ENCODE measurements at regions not wholly inside any gene's neighbourhood (a gene's known extent, or its start where the extent isn't known, plus 50 kb on each side); places are given as distances from the start of the nearest gene placed in this dataset.
A peak's percentile ranks its signal among the peaks of the same experiment; 100 is the strongest.

DNA sequence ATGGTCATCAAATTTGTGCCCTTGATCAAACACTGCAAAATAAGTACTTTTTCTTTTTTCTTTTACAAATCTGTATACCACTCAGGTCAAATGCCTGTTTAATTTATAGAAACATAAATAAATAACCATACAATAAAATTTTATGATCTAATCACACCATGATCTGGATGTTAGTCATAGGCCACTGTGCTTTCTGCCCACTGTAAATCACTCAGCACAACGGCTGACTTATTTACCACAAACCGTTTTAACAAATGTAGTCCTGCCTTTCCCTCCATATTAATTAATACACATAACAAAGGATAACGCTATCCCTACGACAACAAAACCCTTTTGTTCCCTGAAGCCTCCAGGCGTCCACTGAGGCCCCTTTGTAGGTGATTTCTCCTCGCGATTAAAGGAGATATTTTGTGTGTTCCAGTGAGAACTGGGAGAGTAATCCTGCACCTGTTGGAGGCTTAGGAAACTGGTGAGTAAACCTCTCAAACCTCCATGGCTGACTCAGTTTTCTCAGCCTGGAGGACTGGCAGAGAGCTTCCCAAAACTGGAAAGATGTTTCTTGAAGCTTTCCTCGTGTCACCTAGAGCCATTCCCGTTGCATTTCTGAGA lies 477.1 kb upstream of the SGCG start:
- Histone ChIP-seq H3K27me3 (ENCODE audit: control insufficient read depth, insufficient read depth, low read length) (no peaks in the 10 kb centered on the region), H3K27ac (ENCODE audit: low read length) (no peak overlapping the region), H3K36me3 (ENCODE audit: control insufficient read depth, insufficient read depth, low read length) (no peaks in the 10 kb centered on the region), H3K4me3 (ENCODE audit: low read depth in 2 of 2, low read length in 2 of 2) (no peak overlapping the region), H3K9me3 (ENCODE audit: control insufficient read depth, insufficient read depth, low read depth, low read length) (no peaks in the 10 kb centered on the region), H3K4me1 (ENCODE audit: control insufficient read depth, insufficient read depth, low read length) (no peaks in the 10 kb centered on the region)
- in situ Hi-C loops (cut with HindIII; ENCODE audit: low pct_unique_long_range_greater_than_20kb, low sequenced_read_pairs): no loop called here
- ATAC-seq (no peak), DNase-seq (ENCODE audit: low read depth, low spot score) (peak; percentile 4)
- no TSS peak for BruUV-seq (replicated peaks)
- ChIA-PET POLR2A (no interaction called here), CTCF (no interaction called here)
- TF ChIP-seq POLR2AphosphoS5 (IDR thresholded peaks at IDR 0.05; ENCODE audit: low read depth, low read length): no peak
- no peak for TF ChIP-seq SIN3A (IDR thresholded peaks at IDR 0.05; ENCODE audit: borderline replicate concordance, insufficient read depth, low read depth, low read length)
- TF ChIP-seq, protein P1, sequence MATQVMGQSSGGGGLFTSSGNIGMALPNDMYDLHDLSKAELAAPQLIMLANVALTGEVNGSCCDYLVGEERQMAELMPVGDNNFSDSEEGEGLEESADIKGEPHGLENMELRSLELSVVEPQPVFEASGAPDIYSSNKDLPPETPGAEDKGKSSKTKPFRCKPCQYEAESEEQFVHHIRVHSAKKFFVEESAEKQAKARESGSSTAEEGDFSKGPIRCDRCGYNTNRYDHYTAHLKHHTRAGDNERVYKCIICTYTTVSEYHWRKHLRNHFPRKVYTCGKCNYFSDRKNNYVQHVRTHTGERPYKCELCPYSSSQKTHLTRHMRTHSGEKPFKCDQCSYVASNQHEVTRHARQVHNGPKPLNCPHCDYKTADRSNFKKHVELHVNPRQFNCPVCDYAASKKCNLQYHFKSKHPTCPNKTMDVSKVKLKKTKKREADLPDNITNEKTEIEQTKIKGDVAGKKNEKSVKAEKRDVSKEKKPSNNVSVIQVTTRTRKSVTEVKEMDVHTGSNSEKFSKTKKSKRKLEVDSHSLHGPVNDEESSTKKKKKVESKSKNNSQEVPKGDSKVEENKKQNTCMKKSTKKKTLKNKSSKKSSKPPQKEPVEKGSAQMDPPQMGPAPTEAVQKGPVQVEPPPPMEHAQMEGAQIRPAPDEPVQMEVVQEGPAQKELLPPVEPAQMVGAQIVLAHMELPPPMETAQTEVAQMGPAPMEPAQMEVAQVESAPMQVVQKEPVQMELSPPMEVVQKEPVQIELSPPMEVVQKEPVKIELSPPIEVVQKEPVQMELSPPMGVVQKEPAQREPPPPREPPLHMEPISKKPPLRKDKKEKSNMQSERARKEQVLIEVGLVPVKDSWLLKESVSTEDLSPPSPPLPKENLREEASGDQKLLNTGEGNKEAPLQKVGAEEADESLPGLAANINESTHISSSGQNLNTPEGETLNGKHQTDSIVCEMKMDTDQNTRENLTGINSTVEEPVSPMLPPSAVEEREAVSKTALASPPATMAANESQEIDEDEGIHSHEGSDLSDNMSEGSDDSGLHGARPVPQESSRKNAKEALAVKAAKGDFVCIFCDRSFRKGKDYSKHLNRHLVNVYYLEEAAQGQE (IDR thresholded peaks at IDR 0.05; ENCODE audit: insufficient read depth in 1 of 2, low read depth in 2 of 2, low read length in 1 of 2): no peak
- no peak for TF ChIP-seq TCF7L2 (IDR thresholded peaks at IDR 0.05; ENCODE audit: low read depth, low read length)
- TF ChIP-seq, protein P2, sequence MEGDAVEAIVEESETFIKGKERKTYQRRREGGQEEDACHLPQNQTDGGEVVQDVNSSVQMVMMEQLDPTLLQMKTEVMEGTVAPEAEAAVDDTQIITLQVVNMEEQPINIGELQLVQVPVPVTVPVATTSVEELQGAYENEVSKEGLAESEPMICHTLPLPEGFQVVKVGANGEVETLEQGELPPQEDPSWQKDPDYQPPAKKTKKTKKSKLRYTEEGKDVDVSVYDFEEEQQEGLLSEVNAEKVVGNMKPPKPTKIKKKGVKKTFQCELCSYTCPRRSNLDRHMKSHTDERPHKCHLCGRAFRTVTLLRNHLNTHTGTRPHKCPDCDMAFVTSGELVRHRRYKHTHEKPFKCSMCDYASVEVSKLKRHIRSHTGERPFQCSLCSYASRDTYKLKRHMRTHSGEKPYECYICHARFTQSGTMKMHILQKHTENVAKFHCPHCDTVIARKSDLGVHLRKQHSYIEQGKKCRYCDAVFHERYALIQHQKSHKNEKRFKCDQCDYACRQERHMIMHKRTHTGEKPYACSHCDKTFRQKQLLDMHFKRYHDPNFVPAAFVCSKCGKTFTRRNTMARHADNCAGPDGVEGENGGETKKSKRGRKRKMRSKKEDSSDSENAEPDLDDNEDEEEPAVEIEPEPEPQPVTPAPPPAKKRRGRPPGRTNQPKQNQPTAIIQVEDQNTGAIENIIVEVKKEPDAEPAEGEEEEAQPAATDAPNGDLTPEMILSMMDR (IDR thresholded peaks at IDR 0.05): no peak
- intact Hi-C loops (cut with micrococcal nuclease; ENCODE audit: unreplicated experiment): no loop called here

DNA sequence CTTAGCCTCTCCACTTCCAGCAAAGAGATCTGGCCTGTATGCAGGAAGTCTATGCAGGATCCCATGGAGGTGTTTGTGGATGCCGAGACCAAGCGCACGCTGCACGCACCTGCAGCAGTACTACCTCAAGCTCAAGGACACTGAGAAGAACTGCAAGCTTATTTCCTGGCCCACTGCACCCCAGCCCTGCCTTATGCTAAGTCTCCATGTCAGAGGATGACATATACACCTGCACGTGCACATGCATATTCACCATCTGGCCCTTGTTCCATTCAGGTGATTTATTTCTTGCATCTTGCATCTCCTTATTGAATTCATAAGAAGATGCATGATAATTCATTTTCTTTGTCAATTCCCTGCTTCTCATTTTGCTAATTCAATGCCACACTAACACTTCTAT lies 472.8 kb upstream of the SGCG start:
- no peaks in the 10 kb centered on the region for H3K36me3 ChIP-seq (ENCODE audit: control insufficient read depth, insufficient read depth, low read length)
- BruUV-seq (replicated peaks): no TSS peak
- H3K4me1 ChIP-seq (ENCODE audit: control insufficient read depth, insufficient read depth, low read length): no peaks in the 10 kb centered on the region
- ChIA-PET POLR2A (no interaction called here), CTCF (no interaction called here)
- ATAC-seq: no peak
- TF ChIP-seq, protein P1 (IDR thresholded peaks at IDR 0.05; ENCODE audit: insufficient read depth in 1 of 2, low read depth in 2 of 2, low read length in 1 of 2): no peak
- TF ChIP-seq, protein P2 (IDR thresholded peaks at IDR 0.05): no peak
- no peak for TF ChIP-seq TCF7L2 (IDR thresholded peaks at IDR 0.05; ENCODE audit: low read depth, low read length)
- no peak for TF ChIP-seq SIN3A (IDR thresholded peaks at IDR 0.05; ENCODE audit: borderline replicate concordance, insufficient read depth, low read depth, low read length)
- no peak for TF ChIP-seq POLR2AphosphoS5 (IDR thresholded peaks at IDR 0.05; ENCODE audit: low read depth, low read length)
- no peak overlapping the region for H3K4me3 ChIP-seq (ENCODE audit: low read depth in 2 of 2, low read length in 2 of 2)
- H3K27me3 ChIP-seq (ENCODE audit: control insufficient read depth, insufficient read depth, low read length): no peaks in the 10 kb centered on the region
- no peak overlapping the region for H3K27ac ChIP-seq (ENCODE audit: low read length)
- intact Hi-C loops (cut with micrococcal nuclease; ENCODE audit: unreplicated experiment): no loop called here
- in situ Hi-C loops (cut with HindIII; ENCODE audit: low pct_unique_long_range_greater_than_20kb, low sequenced_read_pairs): no loop called here
- no peak for DNase-seq (ENCODE audit: low read depth, low spot score)
- no peaks in the 10 kb centered on the region for H3K9me3 ChIP-seq (ENCODE audit: control insufficient read depth, insufficient read depth, low read depth, low read length)
